NCI-H82 treated with DMSO at 0.1 percent for 48 hours (cell line): ENCODE measurements at regions not wholly inside any gene's neighbourhood (a gene's known extent, or its start where the extent isn't known, plus 50 kb on each side); places are given as distances from the start of the nearest gene placed in this dataset.
"Not testable (repeated sequence)": the region's sequence is repeated elsewhere in the genome, so short reads cannot be mapped to it uniquely, and the experiment has no call there.

Source experiments
- DNase-seq: peaks from one replicate; lab custom pipeline; 2025; ENCODE audit not compliant: unreplicated experiment; lab: John Stamatoyannopoulos, UW

DNA sequence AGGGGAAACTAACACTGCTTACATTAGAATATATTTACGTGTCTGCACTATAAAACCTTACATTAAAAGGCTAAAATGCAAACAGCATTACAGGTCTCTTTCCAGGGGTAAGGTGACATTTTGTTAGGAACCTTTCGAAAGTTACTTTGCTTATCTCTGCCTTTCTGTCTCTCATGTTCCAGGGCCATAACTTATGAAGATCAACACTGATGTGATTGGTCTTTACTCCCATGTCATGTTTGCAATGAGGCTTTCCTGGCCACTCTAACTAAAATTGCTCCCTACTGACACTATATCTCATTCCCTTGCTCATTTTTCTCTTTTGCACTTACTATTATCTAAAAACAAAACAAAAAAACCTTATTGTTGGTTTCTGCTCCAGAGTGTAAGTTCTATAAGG is 119.0 kb downstream of the JRKL start:
- DNase-seq = no peak

DNA sequence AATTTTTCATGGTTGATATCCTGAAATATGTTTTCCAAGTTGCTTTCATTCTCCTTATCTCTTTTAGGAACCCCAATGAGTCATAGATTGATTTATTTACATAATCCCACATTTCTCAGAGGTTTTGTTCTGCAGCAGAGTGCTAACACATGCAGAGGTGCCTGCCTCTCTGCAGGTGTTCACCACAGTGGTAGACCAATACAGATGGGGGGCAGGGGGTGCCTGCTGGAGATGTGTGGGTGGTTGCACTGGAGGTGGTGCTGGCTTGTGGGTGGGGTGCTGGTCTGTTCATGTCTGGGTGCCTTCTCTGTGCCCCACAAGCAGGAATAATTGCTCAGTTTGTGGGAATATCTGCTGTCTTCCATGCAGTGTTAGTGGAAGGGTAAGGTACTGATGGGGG is 131.1 kb downstream of the JRKL start:
- DNase-seq = no peak

DNA sequence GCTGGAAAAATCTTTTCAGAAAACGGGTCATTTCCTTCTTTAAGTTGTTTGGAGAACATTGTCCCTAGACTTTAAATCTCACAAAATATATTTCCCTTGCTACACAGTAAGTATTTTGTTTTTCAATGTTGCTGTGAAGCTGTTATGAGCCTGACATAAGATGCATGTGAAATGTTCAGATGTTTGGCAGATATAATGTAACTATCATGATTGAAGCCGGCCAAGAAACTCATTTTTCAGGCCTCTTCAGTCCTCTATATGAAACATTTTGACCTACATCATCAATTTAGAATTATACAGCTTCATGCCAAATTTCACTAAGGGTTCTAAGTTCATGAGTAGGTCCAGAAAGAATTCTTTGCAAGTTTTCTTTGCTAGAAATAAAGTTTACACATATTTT is 133.8 kb downstream of the JRKL start:
- no peak for DNase-seq

DNA sequence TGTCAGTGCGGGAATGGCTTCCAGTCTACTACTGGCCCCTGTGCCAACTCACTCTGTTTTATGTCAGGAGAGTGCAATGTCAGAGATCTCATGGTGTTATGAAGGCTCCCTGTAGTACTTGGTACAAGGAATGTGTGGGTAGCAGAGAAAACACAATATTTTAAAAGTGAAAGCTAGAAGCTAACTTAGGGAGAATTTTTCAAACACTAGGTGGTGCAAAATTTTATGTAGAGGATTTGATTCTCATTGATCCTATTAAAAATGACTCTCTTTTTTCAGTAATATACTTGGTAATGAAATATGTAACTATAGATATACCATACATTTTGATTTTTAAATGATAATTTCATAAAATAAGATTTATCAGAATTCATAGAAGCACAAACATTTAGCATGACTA is 134.7 kb downstream of the JRKL start:
- DNase-seq = no peak

DNA sequence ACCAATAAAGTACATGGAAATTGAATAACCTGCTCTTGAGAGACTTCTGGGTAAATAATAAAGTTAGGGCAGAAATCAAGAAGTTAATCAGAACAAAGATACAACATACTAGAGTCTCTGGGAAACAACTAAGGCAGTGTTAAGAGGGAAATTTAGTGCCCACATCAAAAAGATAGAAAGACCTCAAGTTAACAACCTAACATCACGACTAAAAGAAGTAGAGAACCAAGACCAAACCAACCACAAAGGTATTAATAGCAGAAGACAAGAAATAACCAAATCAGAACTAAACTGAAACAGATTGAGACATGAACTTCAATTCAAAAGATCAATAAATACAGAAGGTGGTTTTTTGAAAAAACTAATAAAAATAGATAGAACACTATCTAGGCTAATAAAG is 140.7 kb downstream of the JRKL start:
- no peak for DNase-seq

DNA sequence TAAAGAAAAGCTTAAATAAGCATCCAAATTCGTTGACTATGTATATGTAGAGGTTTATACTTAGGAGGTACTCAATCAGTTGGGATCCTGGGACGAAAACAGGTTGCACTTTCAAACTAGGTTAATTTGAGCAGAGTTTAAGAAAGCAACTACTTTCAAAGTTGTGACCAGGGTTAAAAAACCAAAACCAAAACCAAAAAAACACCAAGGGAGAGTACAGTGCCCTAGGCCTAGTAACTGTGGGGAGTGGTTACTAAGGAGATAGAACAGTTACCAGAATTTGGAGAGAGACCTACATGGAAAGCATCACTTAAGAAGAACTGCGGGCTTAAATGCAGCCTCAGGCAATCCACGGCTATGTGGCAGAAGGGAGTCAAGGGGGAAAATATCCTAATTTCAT is 148.3 kb downstream of the JRKL start:
- DNase-seq = no peak

DNA sequence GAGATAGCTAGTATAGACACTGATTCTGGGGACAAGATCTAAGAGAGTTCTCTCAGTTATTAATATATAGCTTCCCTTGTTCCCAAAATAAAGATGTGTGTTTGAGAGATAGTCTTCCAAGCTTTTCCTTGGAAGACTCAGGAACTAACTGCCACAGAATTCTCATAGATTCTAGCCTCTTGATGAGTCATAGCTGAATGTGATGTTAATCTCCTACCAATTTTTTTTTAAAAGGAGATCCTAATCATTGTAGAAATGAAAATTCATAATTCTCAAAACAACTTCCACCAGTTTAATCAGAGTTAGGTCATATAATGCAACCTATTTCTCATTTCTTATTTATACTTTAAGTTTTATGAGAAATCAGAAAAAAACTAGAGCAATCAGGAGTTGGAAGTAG is 148.8 kb downstream of the JRKL start:
- no peak for DNase-seq

DNA sequence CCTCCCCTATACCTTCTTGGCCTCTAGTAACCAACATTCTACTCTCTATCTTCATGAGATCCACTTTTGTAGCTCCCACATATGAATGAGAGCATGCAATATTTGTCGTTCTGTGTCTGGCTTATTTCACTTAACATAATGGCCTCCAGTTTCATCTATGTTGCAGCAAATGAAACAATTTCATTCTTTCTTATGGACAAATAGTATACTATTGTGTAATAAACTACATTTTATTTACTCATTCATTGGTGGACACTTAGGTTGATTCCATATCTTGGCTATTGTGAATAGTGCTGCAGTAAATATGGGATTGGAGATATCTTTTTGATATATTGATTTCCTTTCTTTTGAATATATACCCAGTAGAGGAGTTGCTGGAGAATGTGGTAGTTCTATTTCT is 151.1 kb downstream of the JRKL start:
- no peak for DNase-seq

DNA sequence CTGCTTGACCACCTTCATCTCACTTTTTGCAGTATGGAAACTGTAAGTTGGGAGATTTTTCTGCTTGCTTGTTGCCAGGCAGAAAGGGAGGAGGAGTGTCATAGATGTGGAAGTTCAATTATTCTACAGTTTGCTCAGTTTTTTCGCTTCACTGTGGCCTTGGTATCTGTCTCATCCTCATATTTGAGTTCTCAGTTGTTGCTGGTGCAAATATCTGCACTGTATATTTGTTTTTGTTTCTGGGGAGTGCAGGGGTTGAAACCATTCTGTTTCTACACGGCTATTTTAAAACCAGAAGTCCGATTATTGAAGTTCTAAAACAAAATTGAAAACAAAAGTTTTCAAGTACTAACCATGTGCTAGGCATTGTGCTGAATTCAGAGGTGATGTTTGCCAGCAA is 153.4 kb downstream of the JRKL start:
- no peak for DNase-seq

DNA sequence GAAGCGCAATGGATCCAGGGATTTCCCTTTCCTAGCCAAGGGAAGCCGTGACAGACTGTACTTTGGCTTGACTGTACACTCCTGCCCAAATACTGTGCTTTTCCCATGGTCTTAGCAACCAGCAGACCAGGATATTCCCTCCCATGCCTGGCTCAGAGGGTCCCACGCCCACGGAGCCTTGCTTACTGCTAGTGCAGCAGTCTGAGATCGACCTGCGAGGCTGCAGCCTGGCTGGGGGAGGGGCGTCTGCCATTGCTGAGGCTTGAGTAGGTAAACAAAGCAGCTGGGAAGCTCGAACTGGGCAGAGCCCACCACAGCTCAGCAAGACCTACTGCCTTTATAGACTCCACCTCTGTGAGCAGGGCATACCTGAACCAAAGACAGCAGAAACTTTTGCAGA is 155.4 kb downstream of the JRKL start:
- DNase-seq = not testable (repeated sequence)

DNA sequence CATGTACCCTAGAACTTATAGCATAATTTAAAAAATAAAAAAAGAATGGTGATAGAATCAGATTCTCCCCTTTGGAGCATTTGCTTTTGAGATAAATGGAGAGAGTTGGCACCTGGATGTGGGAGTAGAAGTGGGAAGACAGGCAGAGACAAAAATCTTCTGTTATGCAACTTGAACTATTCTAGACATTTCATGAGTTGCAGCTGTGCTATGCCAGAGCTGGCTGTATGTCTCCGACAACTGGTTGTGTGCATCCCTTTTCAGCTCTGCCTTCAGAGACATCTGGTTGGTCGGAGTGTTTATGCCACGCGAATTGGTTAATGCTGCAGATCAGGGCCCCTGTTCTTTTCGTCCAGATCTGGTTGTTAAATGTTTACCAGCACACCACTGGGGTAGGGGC is 161.3 kb downstream of the JRKL start:
- no peak for DNase-seq

DNA sequence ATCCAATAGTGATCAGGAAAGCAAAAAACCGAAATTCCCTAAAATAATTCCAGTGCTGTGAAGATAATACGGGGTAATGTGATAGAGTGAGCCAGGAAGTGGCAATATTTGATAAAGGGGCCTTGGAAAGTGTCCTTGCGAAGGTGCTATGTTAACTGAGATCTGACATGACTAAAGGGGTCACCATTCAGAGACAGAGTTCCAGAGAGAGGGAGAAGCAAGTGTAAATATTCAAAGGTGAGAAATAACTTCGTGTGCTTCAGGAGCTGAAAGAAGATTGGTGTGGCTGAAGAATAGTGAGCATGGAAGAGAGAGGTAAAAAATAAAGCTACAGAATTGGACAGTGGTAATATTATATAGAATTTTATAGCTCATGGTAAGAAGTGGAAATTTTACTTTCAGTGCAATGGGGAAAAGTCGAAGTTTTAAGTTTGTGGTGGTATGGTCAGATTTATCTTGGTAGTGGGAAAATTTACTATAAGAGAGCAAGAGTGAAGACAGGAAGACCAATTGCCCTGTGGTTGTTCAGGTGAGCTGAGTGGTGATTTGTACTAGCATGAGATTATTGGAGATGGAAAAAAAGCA is 164.5 kb downstream of the JRKL start:
- no peak for DNase-seq

DNA sequence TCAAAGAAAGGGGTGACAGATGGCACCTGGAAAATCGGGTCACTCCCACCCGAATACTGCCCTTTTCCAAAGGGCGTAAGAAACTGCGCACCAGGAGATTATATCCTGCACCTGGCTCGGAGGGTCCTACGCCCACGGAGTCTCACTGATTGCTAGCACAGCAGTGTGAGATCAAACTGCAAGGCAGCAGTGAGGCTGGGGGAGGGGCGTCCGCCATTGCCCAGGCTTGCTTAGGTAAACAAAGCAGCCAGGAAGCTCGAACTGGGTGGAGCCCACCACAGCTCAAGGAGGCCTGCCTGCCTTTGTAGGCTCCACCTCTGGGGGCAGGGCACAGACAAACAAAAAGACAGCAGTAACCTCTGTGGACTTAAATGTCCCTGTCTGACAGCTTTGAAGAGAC is 166.0 kb downstream of the JRKL start:
- DNase-seq = not testable (repeated sequence)

DNA sequence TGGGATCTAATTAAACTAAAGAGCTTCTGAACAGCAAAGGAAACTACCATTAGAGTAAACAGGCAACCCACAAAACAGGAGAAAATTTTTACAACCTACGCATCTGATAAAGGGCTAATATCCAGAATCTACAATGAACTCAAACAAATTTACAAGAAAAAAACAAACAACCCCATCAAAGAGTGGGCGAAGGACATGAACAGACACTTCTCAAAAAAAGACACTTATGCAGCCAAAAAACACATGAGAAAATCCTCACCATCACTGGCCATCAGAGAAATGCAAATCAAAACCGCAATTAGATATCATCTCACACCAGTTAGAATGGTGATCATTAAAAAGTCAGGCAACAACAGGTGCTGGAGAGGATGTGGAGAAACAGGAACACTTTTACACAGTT is 170.9 kb downstream of the JRKL start:
- not testable (repeated sequence) for DNase-seq

DNA sequence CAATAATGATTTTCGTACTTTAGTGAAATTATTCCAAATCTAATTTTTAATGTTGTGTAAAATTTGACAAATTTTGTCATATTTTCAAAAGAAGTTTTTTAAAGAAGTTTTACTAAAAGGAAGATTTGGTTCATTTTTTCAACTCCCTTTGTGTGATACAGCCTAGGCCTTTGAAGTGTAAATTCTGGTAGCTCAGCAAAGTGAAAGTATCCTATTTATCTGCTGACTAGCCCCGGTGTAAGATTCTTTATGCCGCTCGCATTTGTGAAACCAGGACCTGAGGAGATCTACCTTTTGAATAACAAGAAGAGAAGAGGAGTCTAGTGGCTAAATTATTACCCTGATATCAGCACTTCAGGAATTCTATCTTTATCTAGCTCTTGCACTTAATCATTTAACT is 177.4 kb downstream of the JRKL start:
- no peak for DNase-seq

DNA sequence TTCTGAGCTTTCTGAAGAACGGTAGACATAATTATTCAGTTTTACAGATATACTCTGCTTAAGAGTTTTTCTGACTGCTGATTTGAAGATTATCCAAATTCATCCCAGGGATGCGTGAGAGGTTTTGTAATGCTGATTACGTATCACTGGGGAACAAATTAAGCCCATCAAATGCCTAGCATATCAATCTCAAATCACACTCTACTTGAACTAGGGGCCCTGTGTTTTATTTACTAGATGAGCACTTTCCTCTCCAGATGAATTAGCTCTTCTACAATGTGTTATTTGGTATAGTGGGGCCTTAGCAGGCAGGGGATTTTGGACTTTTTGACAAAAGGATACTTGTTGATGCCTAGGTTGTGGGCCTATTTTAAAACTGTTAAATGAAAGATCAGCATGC is 177.9 kb downstream of the JRKL start:
- DNase-seq = no peak

DNA sequence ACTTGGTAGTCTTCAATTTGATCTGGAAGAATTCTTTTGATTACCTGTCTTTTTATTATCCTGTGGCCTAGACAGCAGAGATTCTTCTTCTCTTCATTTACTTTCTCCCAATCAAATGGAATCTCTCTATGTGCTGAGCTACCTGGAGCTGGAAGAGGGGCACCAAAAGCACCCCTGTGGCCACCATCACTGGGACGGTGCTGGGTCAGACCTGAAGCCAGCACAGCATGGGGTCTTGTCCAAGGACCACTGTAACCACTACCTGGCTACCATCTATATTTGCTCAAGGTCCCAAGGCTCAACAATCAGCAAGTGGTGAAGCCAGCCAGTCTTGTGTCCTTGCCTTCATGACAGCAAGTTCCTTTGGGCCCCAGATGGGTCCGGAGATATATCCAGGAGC is 186.6 kb downstream of the JRKL start:
- DNase-seq = no peak

DNA sequence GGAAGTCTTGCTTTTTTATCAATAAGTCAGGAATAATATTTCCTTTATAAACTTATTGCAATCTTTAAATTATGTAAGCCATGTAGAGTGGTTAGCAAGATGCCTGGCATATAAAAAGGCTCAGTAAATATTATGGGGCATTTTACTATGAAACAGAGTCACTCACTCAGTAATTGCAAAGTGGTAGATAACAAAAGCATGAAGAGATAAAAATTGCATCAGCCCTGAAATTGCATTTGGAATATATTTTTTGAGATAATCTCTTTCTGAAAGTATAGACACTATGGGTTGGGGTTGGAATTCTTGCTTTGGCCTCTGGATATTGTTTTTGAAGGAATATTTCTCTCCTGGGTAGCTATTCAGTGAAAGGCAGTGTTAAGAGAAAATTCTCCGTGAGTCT is 188.6 kb downstream of the JRKL start:
- DNase-seq = no peak

DNA sequence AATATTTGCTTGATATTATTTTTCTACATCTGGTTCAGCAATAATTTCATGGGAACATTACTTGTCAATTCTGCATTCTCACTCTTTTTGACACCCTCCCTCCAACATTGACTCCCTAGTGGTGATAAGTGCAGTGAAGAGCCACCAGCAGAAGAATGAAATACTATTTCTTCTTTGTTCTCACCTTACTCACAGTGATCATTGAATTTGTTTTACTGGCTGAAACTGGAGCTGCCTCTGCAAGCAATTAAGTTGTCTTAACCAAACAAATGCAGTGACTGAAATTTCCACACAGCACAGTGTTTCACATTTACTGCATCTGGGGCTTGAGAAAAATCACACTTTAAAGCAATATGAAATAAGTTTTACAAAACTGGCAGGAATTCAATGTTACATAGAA is 189.8 kb downstream of the JRKL start:
- no peak for DNase-seq

DNA sequence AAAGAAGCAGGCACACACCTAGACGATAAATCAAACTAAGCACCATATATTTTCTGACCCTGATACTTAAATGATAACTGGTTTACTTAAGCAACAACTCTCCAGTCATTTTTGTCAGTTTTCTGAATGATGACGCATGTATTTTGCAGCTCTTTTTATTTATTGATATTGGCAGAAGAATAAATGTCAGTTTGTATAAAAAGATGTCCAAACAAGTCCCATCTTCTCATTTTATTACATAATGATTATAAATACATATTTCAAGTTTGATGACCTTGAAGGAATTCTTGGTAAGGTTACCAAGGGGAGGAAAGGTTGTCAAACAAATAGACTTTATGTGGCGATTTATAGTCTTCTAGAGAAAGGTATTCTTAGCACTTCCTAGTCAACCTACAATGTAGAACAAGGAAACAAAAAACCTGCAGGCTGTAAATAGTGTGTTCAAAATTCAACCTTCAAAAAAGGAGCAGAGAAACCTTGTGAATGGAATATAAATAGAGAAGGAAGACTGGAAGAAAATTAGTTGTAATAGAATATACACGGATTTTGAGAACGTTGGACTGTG is 190.7 kb downstream of the JRKL start:
- DNase-seq = no peak

DNA sequence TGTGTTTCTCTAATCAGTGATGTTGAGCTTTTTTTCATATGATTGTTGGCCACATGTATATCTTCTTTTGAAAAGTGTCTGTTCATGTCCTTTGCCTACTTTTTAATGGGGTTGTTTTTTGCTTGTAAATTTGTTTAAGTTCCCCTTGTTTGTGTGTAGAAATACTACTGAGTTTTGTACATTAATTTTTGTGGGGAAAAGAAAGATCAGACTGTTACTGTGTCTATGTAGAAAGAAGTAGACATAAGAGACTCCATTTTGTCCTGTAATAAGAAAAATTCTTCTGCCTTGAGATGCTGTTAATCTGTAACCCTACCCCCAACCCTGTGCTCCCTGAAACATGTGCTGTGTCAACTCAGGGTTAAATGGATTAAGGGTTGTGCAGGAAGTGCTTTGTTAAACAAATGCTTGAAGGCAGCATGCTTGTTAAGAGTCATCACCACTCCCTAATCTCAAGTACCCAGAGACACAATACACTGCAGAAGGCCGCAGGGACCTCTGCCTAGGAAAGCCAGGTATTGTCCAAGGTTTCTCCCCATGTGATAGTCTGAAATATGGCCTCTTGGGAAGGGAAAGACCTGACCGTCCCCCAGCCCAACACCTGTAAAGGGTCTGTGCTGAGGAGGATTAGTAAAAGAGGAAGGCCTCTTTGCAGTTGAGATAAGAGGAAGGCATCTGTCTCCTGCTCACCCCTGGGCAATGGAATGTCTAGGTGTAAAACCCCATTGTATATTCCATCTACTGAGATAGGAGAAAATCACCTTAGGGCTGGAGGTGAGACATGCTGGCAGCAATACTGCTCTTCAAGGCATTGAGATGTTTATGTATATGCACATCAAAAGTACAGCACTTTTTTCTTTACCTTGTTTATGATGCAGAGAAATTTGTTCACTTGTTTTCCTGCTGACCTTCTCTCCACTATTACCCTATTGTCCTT is 196.4 kb downstream of the JRKL start:
- peak; percentile 17 for DNase-seq

DNA sequence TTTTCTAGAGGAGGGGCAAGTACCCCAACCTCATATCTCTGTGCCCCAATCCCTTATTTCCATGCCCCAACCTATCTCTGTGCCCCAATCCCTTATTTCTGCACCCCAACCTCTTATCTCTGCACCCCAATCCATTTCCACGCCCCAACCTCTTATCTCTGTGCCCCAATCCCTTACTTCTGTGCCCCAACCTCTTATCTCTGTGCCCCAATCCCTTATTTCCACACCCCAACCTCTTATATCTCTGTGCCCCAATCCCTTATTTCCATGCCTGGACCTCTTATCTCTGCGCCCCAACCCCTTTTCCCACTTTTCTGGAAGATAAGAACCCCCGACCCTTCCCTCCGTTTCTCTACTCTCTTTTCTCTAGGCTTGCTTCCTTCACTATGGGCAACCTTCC is 199.0 kb downstream of the JRKL start:
- DNase-seq = not testable (repeated sequence)
